ENCODE measurements at regions not wholly inside any gene's neighbourhood (a gene's known extent, or its start where the extent isn't known, plus 50 kb on each side); places are given as distances from the start of the nearest gene placed in this dataset.
"Not testable (repeated sequence)": the region's sequence is repeated elsewhere in the genome, so short reads cannot be mapped to it uniquely, and the experiment has no call there.

- DNase-seq (ENCODE audit: missing footprints); intact Hi-C loops (cut with DNase I); ATAC-seq: not testable (repeated sequence)
Measured at GRCh38 chr16:18077910-18078309, 258.6 kb downstream of the NPIPA8 start.

GRCh38 chr16:18072161-18072560 lies 264.4 kb downstream of the NPIPA8 start:
- DNase-seq (ENCODE audit: missing footprints) (no peak), ATAC-seq (no peak)
- intact Hi-C loops (cut with DNase I): no loop called here

GRCh38 chr16:18069683-18070082 lies 266.9 kb downstream of the NPIPA8 start:
- ATAC-seq (no peak), DNase-seq (ENCODE audit: missing footprints) (no peak)
- intact Hi-C loops (cut with DNase I): no loop called here

GRCh38 chr16:18068477-18068876 lies 268.1 kb downstream of the NPIPA8 start:
- DNase-seq (ENCODE audit: missing footprints) (no peak), ATAC-seq (no peak)
- intact Hi-C loops (cut with DNase I): no loop called here

- ATAC-seq (no peak), DNase-seq (ENCODE audit: missing footprints) (no peak)
- intact Hi-C loops (cut with DNase I): no loop called here
Measured at GRCh38 chr16:18062713-18063112, 273.8 kb downstream of the NPIPA8 start.

- intact Hi-C loops (cut with DNase I): no loop called here
- DNase-seq (ENCODE audit: missing footprints): no peak
- no peak for ATAC-seq
Measured at GRCh38 chr16:18060351-18060750, 276.2 kb downstream of the NPIPA8 start.

GRCh38 chr16:18059577-18059976 lies 277.0 kb downstream of the NPIPA8 start:
- ATAC-seq (no peak), DNase-seq (ENCODE audit: missing footprints) (no peak)
- intact Hi-C loops (cut with DNase I): no loop called here

GRCh38 chr16:18059089-18059488 lies 277.4 kb downstream of the NPIPA8 start:
- ATAC-seq (no peak), DNase-seq (ENCODE audit: missing footprints) (no peak)
- intact Hi-C loops (cut with DNase I): no loop called here

GRCh38 chr16:18055411-18055916 lies 281.1 kb downstream of the NPIPA8 start:
- DNase-seq (ENCODE audit: missing footprints) (no peak), ATAC-seq (no peak)
- intact Hi-C loops (cut with DNase I): no loop called here

GRCh38 chr16:18050777-18051176 lies 285.8 kb downstream of the NPIPA8 start:
- DNase-seq (ENCODE audit: missing footprints): no peak
- no peak for ATAC-seq
- intact Hi-C loops (cut with DNase I): no loop called here

- ATAC-seq (no peak), DNase-seq (ENCODE audit: missing footprints) (no peak)
- intact Hi-C loops (cut with DNase I): no loop called here
Measured at GRCh38 chr16:18050234-18050633, 286.3 kb downstream of the NPIPA8 start.

- ATAC-seq: no peak
- no peak for DNase-seq (ENCODE audit: missing footprints)
- intact Hi-C loops (cut with DNase I): no loop called here
Measured at GRCh38 chr16:18049547-18050133, 286.9 kb downstream of the NPIPA8 start.

GRCh38 chr16:18048853-18049546 lies 287.5 kb downstream of the NPIPA8 start:
- DNase-seq (ENCODE audit: missing footprints) (no peak), ATAC-seq (no peak)
- intact Hi-C loops (cut with DNase I): no loop called here

GRCh38 chr16:18047761-18048160 lies 288.8 kb downstream of the NPIPA8 start:
- DNase-seq (ENCODE audit: missing footprints) (no peak), ATAC-seq (no peak)
- intact Hi-C loops (cut with DNase I): no loop called here

GRCh38 chr16:18045356-18045755 lies 291.2 kb downstream of the NPIPA8 start:
- intact Hi-C loops (cut with DNase I): no loop called here

GRCh38 chr16:18041864-18042834 lies 294.4 kb downstream of the NPIPA8 start:
- intact Hi-C loops (cut with DNase I): no loop called here
- DNase-seq (ENCODE audit: missing footprints) (no peak), ATAC-seq (no peak)

More at GRCh38 chr16:18045356-18045755, 291.2 kb downstream of the NPIPA8 start:
- ATAC-seq (no peak), DNase-seq (ENCODE audit: missing footprints) (no peak)

- ATAC-seq: no peak
- DNase-seq (ENCODE audit: missing footprints): no peak
- intact Hi-C loops (cut with DNase I): no loop called here
Measured at GRCh38 chr16:18039931-18040330, 296.6 kb downstream of the NPIPA8 start.

- intact Hi-C loops (cut with DNase I): no loop called here
- DNase-seq (ENCODE audit: missing footprints) (no peak), ATAC-seq (no peak)
Measured at GRCh38 chr16:18037051-18037450, 299.5 kb downstream of the NPIPA8 start.

GRCh38 chr16:18024611-18025010 lies 311.9 kb downstream of the NPIPA8 start:
- intact Hi-C loops (cut with DNase I): no loop called here
- ATAC-seq: no peak
- DNase-seq (ENCODE audit: missing footprints): no peak
